GM19328 (cell line): ENCODE measurements at regions not wholly inside any gene's neighbourhood (a gene's known extent, or its start where the extent isn't known, plus 50 kb on each side); places are given as distances from the start of the nearest gene placed in this dataset.

Experiments
- ATAC-seq: cut with Tn5 transposase; IDR thresholded peaks from one replicate; pipeline ENCODE4 v1.9.1; 2021; ENCODE audit warnings: mild to moderate bottlenecking, moderate library complexity; ENCODE audit not compliant: unreplicated experiment

- ATAC-seq, result no peak
Observed at GRCh38 chrX:39891781-39892180, 206.0 kb downstream of the BCOR start.

GRCh38 chrX:39893417-39894338, 204.1 kb downstream of the BCOR start:
- ATAC-seq, result no peak

GRCh38 chrX:39894683-39895082, 203.1 kb downstream of the BCOR start:
- no peak for ATAC-seq

GRCh38 chrX:39895218-39896110, 202.3 kb downstream of the BCOR start:
- ATAC-seq, result no peak

GRCh38 chrX:39896951-39897740, 200.6 kb downstream of the BCOR start:
- ATAC-seq, result no peak

- no peak for ATAC-seq
Observed at GRCh38 chrX:39897741-39898097, 200.0 kb downstream of the BCOR start.

- no peak for ATAC-seq
Observed at GRCh38 chrX:39898147-39898546, 199.6 kb downstream of the BCOR start.

GRCh38 chrX:39899059-39899458, 198.7 kb downstream of the BCOR start:
- ATAC-seq, result no peak

GRCh38 chrX:39899856-39900776, 197.6 kb downstream of the BCOR start:
- ATAC-seq, result no peak

- ATAC-seq, result no peak
Observed at GRCh38 chrX:39900777-39901170, 197.0 kb downstream of the BCOR start.

GRCh38 chrX:39903343-39903742, 194.4 kb downstream of the BCOR start:
- ATAC-seq, result no peak

- no peak for ATAC-seq
Observed at GRCh38 chrX:39903937-39904336, 193.8 kb downstream of the BCOR start.

- no peak for ATAC-seq
Observed at GRCh38 chrX:39904816-39905537, 192.8 kb downstream of the BCOR start.

GRCh38 chrX:39905538-39905891, 192.2 kb downstream of the BCOR start:
- no peak for ATAC-seq

- no peak for ATAC-seq
Observed at GRCh38 chrX:39905946-39906345, 191.8 kb downstream of the BCOR start.

GRCh38 chrX:39907964-39908661, 189.6 kb downstream of the BCOR start:
- ATAC-seq, result no peak

- ATAC-seq, result no peak
Observed at GRCh38 chrX:39909996-39910395, 187.8 kb downstream of the BCOR start.

GRCh38 chrX:39910651-39911050, 187.1 kb downstream of the BCOR start:
- no peak for ATAC-seq
